ENCODE measurements at regions not wholly inside any gene's neighbourhood (a gene's known extent, or its start where the extent isn't known, plus 50 kb on each side); places are given as distances from the start of the nearest gene placed in this dataset.

- no peak for TF ChIP-seq CTCF (IDR thresholded peaks at IDR 0.05; ENCODE audit: low read depth, low read length)
- H3K4me3 ChIP-seq (ENCODE audit: low read depth, low read length), result no peak overlapping the region
Observed at GRCh38 chr6:144702781-144703180, 417.6 kb downstream of the UTRN start.

- TF ChIP-seq CTCF (IDR thresholded peaks at IDR 0.05; ENCODE audit: low read depth, low read length), result no peak
- no peak overlapping the region for H3K4me3 ChIP-seq (ENCODE audit: low read depth, low read length)
Observed at GRCh38 chr6:144710207-144710606, 425.1 kb downstream of the UTRN start.

GRCh38 chr6:144711661-144712060, 426.5 kb downstream of the UTRN start:
- H3K4me3 ChIP-seq (ENCODE audit: low read depth, low read length), result no peak overlapping the region
- TF ChIP-seq CTCF (IDR thresholded peaks at IDR 0.05; ENCODE audit: low read depth, low read length), result no peak

- TF ChIP-seq CTCF (IDR thresholded peaks at IDR 0.05; ENCODE audit: low read depth, low read length), result no peak
- no peak overlapping the region for H3K4me3 ChIP-seq (ENCODE audit: low read depth, low read length)
Observed at GRCh38 chr6:144712541-144712940, 427.4 kb downstream of the UTRN start.

GRCh38 chr6:144714021-144714712, 429.0 kb downstream of the UTRN start:
- no peak overlapping the region for H3K4me3 ChIP-seq (ENCODE audit: low read depth, low read length)
- TF ChIP-seq CTCF (IDR thresholded peaks at IDR 0.05; ENCODE audit: low read depth, low read length), result no peak

GRCh38 chr6:144715344-144715743, 430.2 kb downstream of the UTRN start:
- TF ChIP-seq CTCF (IDR thresholded peaks at IDR 0.05; ENCODE audit: low read depth, low read length), result no peak
- H3K4me3 ChIP-seq (ENCODE audit: low read depth, low read length), result no peak overlapping the region

GRCh38 chr6:144718431-144718830, 433.3 kb downstream of the UTRN start:
- no peak for TF ChIP-seq CTCF (IDR thresholded peaks at IDR 0.05; ENCODE audit: low read depth, low read length)
- no peak overlapping the region for H3K4me3 ChIP-seq (ENCODE audit: low read depth, low read length)

Measured in WI38 (cell line).